Pancreas (tissue), 10 donors: ENCODE measurements at regions not wholly inside any gene's neighbourhood (a gene's known extent, or its start where the extent isn't known, plus 50 kb on each side); places are given as distances from the start of the nearest gene placed in this dataset.

Experiments
- ATAC-seq, 4 donors: fragments of 200-7000 bp; cut with Tn5 transposase; one replicate each; pipeline versions ENCODE4 v1.8.0 to v1.9.1; 2020; ENCODE audit warnings: mild to moderate bottlenecking in 4 of 4, moderate library complexity in 4 of 4
- DNase-seq, 6 donors: peaks; one replicate each; pipeline ENCODE4 v3.0.0-alpha.2; 2020
- FAIRE-seq: peaks from 2 replicates; lab custom pipeline; 2012; peaks lifted over from hg19 to GRCh38; lab: Jason Lieb, UNC
- H3K27ac ChIP-seq, 4 donors: fragments of 200-600 bp; sonication (generic); 1 replicate in 3 of 4; 2 replicates in 1 of 4; pipeline versions ENCODE4 v1.5.0 to v1.8.0; 2020
- H3K27me3 ChIP-seq, 4 donors: fragments of 200-600 bp; one replicate each; pipeline ENCODE4 v1.8.0; 2021
- H3K36me3 ChIP-seq, 3 donors: fragments of 200-600 bp; sonication (generic) in 1 of 3; one replicate each; pipeline versions ENCODE4 v1.5.0 to v1.8.0; 2020 to 2021
- H3K4me1 ChIP-seq, 3 donors: fragments of 200-600 bp; one replicate each; pipeline ENCODE4 v1.8.0; 2021
- H3K4me3 ChIP-seq, 4 donors: fragments of 200-600 bp; sonication (generic) in 2 of 4; one replicate each; pipeline versions ENCODE4 v1.5.0 to v1.8.0; 2020 to 2021
- H3K9me3 ChIP-seq, 4 donors: fragments of 200-600 bp; one replicate each; pipeline ENCODE4 v1.8.0; 2021
- CTCF ChIP-seq, 4 donors: fragments of 200-600 bp; sonication (generic) in 3 of 4; IDR thresholded peaks; one replicate each; pipeline versions ENCODE4 v1.5.0 to v1.8.0; 2021; ENCODE audit warnings: antibody characterized with exemption in 4 of 4
- WGBS, 2 donors: extraction: QIAGEN DNeasy Blood & Tissue Kit; methylation state at CpG; one replicate each; pipeline ENCODE4 v1.1.7; 2013; 5-methylcytosine and 5-hydroxymethylcytosine counted together
- intact Hi-C, 3 donors: fragments of 100-400 bp; cut with DNase I; formaldehyde crosslinking; loops; one replicate each; pipeline versions ENCODE4 v1.11.1 to v1.14.2; 2022
- donor health status: healthy with polysubstance abuse.
- donor health status: DM: no; HTN: no; CAD: no; lungs with moderate emphysema.
- donor health status: DM: no; HTN: no; CAD: no.
- donor health status: control.
- donor health status: control.
- donor health status: Bipolar disorder and iron deficiency.
- donor health status: DM: yes; HTN: yes; CAD: no.
- donor health status: DM: no; HTN: no; CAD: no.
- donor health status: DM: no; HTN: no; CAD: no.
- donor health status: DM: yes; HTN: yes; CAD: no.

- Histone ChIP-seq H3K9me3 (no peaks in the 10 kb centered on the region), H3K36me3 (no peaks in the 10 kb centered on the region), H3K4me1 (no peaks in the 10 kb centered on the region), H3K4me3 (no peak overlapping the region), H3K27ac (no peak overlapping the region), H3K27me3 (no peaks in the 10 kb centered on the region)
- DNase-seq, result no peak
- WGBS, 2 donors, result 61 to 67% methylated on average over 4 of the region's 4 CpGs
- no peak for FAIRE-seq
- ATAC-seq, result no peak
- intact Hi-C loops, result no loop called here
- TF ChIP-seq CTCF (IDR thresholded peaks at IDR 0.05), result no peak
Observed at GRCh38 chr4:138724530-138724929, 291.1 kb upstream of the NOCT start.

GRCh38 chr4:138716559-138717335, 298.8 kb upstream of the NOCT start:
- H3K27me3 ChIP-seq, result no peaks in the 10 kb centered on the region
- FAIRE-seq (no peak), DNase-seq (no peak), ATAC-seq (no peak)
- 68 to 81% methylated on average over 9 of the region's 9 CpGs for WGBS, 2 donors
- TF ChIP-seq CTCF (IDR thresholded peaks at IDR 0.05), result no peak
- no peaks in the 10 kb centered on the region for H3K9me3 ChIP-seq
- intact Hi-C loops, result no loop called here
- H3K4me3 ChIP-seq, result no peak overlapping the region
- H3K36me3 ChIP-seq, result no peaks in the 10 kb centered on the region
- no peak overlapping the region for H3K27ac ChIP-seq
- H3K4me1 ChIP-seq, result no peaks in the 10 kb centered on the region

GRCh38 chr4:138710297-138710696, 305.3 kb upstream of the NOCT start:
- Histone ChIP-seq H3K4me3 (no peak overlapping the region), H3K27ac (no peak overlapping the region), H3K27me3 (no peaks in the 10 kb centered on the region), H3K36me3 (no peaks in the 10 kb centered on the region), H3K9me3 (no peaks in the 10 kb centered on the region), H3K4me1 (no peaks in the 10 kb centered on the region)
- 62 to 76% methylated on average over 7 of the region's 7 CpGs for WGBS, 2 donors
- intact Hi-C loops, result no loop called here
- DNase-seq, result no peak
- no peak for FAIRE-seq
- no peak for ATAC-seq
- no peak for TF ChIP-seq CTCF (IDR thresholded peaks at IDR 0.05)

GRCh38 chr4:138709859-138710258, 305.7 kb upstream of the NOCT start:
- Histone ChIP-seq H3K4me3 (no peak overlapping the region), H3K4me1 (no peaks in the 10 kb centered on the region), H3K27me3 (no peaks in the 10 kb centered on the region), H3K36me3 (no peaks in the 10 kb centered on the region), H3K27ac (no peak overlapping the region), H3K9me3 (no peaks in the 10 kb centered on the region)
- 68 to 86% methylated on average over 3 of the region's 3 CpGs for WGBS, 2 donors
- FAIRE-seq, result no peak
- TF ChIP-seq CTCF (IDR thresholded peaks at IDR 0.05), result no peak
- no peak for ATAC-seq
- DNase-seq, result no peak
- intact Hi-C loops, result no loop called here
